Lower lobe of right lung (tissue), 2 donors: ENCODE measurements at regions not wholly inside any gene's neighbourhood (a gene's known extent, or its start where the extent isn't known, plus 50 kb on each side); places are given as distances from the start of the nearest gene placed in this dataset.
"Not testable (repeated sequence)": the region's sequence is repeated elsewhere in the genome, so short reads cannot be mapped to it uniquely, and the experiment has no call there.

Experiments used
- ATAC-seq, 2 donors: fragments of 200-7000 bp; cut with Tn5 transposase; one replicate each; pipeline ENCODE4 v1.9.1; 2020 to 2022; ENCODE audit warnings: mild to moderate bottlenecking in 2 of 2, moderate library complexity in 2 of 2
- DNase-seq: peaks from one replicate; pipeline ENCODE4 v3.0.0-alpha.2; 2020
- H3K27ac ChIP-seq: fragments of 200-600 bp; one replicate; pipeline ENCODE4 v1.8.0; 2022
- H3K27me3 ChIP-seq: fragments of 200-600 bp; one replicate; pipeline ENCODE4 v1.8.0; 2022; ENCODE audit warnings: low read depth
- H3K36me3 ChIP-seq: fragments of 200-600 bp; one replicate; pipeline ENCODE4 v1.8.0; 2022; ENCODE audit warnings: mild to moderate bottlenecking
- H3K4me1 ChIP-seq: fragments of 200-600 bp; one replicate; pipeline ENCODE4 v1.8.0; 2022
- H3K4me3 ChIP-seq: fragments of 200-600 bp; one replicate; pipeline ENCODE4 v1.8.0; 2022; ENCODE audit warnings: mild to moderate bottlenecking
- H3K9me3 ChIP-seq: fragments of 200-600 bp; one replicate; pipeline ENCODE4 v1.8.0; 2022
- CTCF ChIP-seq: fragments of 200-600 bp; IDR thresholded peaks from one replicate; pipeline ENCODE4 v1.8.0; 2022; ENCODE audit warnings: antibody characterized with exemption, mild to moderate bottlenecking
- intact Hi-C: fragments of 100-400 bp; cut with DNase I; formaldehyde crosslinking; loops from one replicate; pipeline ENCODE4 v1.11.0; 2022
- donor health status: DM: no; HTN: yes; CAD: no; lungs with severe emphysema.

GRCh38 chr10:78604721-78605120 is 464.0 kb upstream of the ZMIZ1 start:
- Histone ChIP-seq H3K9me3 (peaks cover 7% of the 10 kb centered on the region), H3K4me3 (no peak overlapping the region)
- ATAC-seq, result no peak

GRCh38 chr10:78605800-78606350 is 462.9 kb upstream of the ZMIZ1 start:
- Histone ChIP-seq H3K27ac (no peak overlapping the region), H3K36me3 (no peaks in the 10 kb centered on the region), H3K4me3 (no peak overlapping the region), H3K9me3 (peaks cover 7% of the 10 kb centered on the region), H3K27me3 (no peaks in the 10 kb centered on the region), H3K4me1 (no peaks in the 10 kb centered on the region)
- no peak for TF ChIP-seq CTCF
- intact Hi-C loops, result no loop called here
- DNase-seq, result no peak
- ATAC-seq, result no peak

More at GRCh38 chr10:78604721-78605120, 464.0 kb upstream of the ZMIZ1 start:
- Histone ChIP-seq H3K27ac (no peak overlapping the region), H3K36me3 (no peaks in the 10 kb centered on the region), H3K27me3 (no peaks in the 10 kb centered on the region), H3K4me1 (no peaks in the 10 kb centered on the region)
- no peak for TF ChIP-seq CTCF
- no peak for DNase-seq
- intact Hi-C loops, result no loop called here

- intact Hi-C loops, H3K27ac ChIP-seq, H3K27me3 ChIP-seq, DNase-seq, ATAC-seq, H3K9me3 ChIP-seq, H3K36me3 ChIP-seq, H3K4me1 ChIP-seq, H3K4me3 ChIP-seq: not testable (repeated sequence)
These were observed 462.0 kb upstream of the ZMIZ1 start for GRCh38 chr10:78606766-78607165.

- intact Hi-C loops, result no loop called here
- no peak overlapping the region for H3K27ac ChIP-seq
- TF ChIP-seq CTCF, result no peak
- H3K4me1 ChIP-seq, result no peaks in the 10 kb centered on the region
- ATAC-seq (no peak), DNase-seq (no peak)
- no peak overlapping the region for H3K4me3 ChIP-seq
- peaks cover 7% of the 10 kb centered on the region for H3K9me3 ChIP-seq
- H3K27me3 ChIP-seq, result no peaks in the 10 kb centered on the region
- H3K36me3 ChIP-seq, result no peaks in the 10 kb centered on the region
These were observed 458.8 kb upstream of the ZMIZ1 start for GRCh38 chr10:78609976-78610375.

- H3K4me3 ChIP-seq, result no peak overlapping the region
- H3K36me3 ChIP-seq, result no peaks in the 10 kb centered on the region
- no peak for TF ChIP-seq CTCF
- intact Hi-C loops, result no loop called here
- H3K4me1 ChIP-seq, result no peaks in the 10 kb centered on the region
- H3K9me3 ChIP-seq, result peaks cover 7% of the 10 kb centered on the region
- no peak for ATAC-seq
- DNase-seq, result no peak
- no peak overlapping the region for H3K27ac ChIP-seq
- no peaks in the 10 kb centered on the region for H3K27me3 ChIP-seq
These were observed 455.6 kb upstream of the ZMIZ1 start for GRCh38 chr10:78613132-78613531.

GRCh38 chr10:78614267-78614666 is 454.5 kb upstream of the ZMIZ1 start:
- no peak overlapping the region for H3K27ac ChIP-seq
- no peak overlapping the region for H3K4me3 ChIP-seq
- DNase-seq (no peak), ATAC-seq (no peak)
- H3K4me1 ChIP-seq, result no peaks in the 10 kb centered on the region
- H3K9me3 ChIP-seq, result peaks cover under 1% of the 10 kb centered on the region
- no peaks in the 10 kb centered on the region for H3K27me3 ChIP-seq
- intact Hi-C loops, result no loop called here
- TF ChIP-seq CTCF, result no peak
- no peaks in the 10 kb centered on the region for H3K36me3 ChIP-seq
